GM21825 (cell line): ENCODE measurements at regions not wholly inside any gene's neighbourhood (a gene's known extent, or its start where the extent isn't known, plus 50 kb on each side); places are given as distances from the start of the nearest gene placed in this dataset.
"Not testable (repeated sequence)": the region's sequence is repeated elsewhere in the genome, so short reads cannot be mapped to it uniquely, and the experiment has no call there.

Experiments
- ATAC-seq: cut with Tn5 transposase; IDR thresholded peaks from one replicate; pipeline ENCODE4 v1.9.1; 2021; ENCODE audit warnings: mild to moderate bottlenecking, moderate library complexity; ENCODE audit not compliant: unreplicated experiment

DNA sequence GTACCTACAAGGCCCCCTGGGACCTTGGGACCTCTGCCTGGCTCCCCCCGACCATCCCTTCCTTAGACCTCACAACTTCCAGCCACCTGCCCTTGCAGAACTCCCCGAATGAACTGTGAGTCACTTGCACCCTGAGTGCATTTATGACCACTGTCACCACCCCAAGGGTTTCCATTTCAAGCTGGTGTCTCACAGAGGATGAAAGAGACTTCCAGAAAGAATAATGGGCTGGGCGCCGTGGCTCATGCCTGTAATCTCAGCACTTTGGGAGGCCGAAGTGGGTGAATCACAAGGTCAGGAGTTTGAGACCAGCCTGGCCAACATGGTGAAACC is 124.5 kb upstream of the CIBAR2 start:
- no peak for ATAC-seq

- no peak for ATAC-seq
These were observed 125.5 kb upstream of the CIBAR2 start for GRCh38 chr16:85237817-85238216.

DNA sequence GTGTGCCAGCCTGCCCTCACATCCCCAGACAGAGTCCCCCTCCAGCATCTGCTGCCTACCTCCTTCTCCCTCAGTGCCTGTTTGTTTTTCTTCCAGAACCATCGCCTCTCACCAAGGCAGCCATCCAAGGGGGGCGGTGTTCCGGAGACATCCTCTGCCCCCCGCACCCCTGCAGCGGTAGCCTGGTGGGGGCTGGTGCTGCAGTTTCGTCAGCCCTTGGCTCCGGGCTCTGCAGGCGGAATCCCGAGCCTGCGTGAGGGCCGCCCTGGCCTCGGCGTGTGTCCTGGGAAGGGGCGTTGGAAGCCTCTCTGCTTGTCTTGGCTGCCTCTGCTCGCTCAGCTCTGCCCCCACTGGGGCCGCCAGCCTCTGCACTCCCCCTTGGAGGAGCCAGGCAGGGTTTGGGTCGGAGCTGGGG is 126.0 kb upstream of the CIBAR2 start:
- ATAC-seq: no peak

GRCh38 chr16:85239239-85239638 is 127.0 kb upstream of the CIBAR2 start:
- no peak for ATAC-seq

- no peak for ATAC-seq
These were observed 127.6 kb upstream of the CIBAR2 start for GRCh38 chr16:85239871-85240270.

DNA sequence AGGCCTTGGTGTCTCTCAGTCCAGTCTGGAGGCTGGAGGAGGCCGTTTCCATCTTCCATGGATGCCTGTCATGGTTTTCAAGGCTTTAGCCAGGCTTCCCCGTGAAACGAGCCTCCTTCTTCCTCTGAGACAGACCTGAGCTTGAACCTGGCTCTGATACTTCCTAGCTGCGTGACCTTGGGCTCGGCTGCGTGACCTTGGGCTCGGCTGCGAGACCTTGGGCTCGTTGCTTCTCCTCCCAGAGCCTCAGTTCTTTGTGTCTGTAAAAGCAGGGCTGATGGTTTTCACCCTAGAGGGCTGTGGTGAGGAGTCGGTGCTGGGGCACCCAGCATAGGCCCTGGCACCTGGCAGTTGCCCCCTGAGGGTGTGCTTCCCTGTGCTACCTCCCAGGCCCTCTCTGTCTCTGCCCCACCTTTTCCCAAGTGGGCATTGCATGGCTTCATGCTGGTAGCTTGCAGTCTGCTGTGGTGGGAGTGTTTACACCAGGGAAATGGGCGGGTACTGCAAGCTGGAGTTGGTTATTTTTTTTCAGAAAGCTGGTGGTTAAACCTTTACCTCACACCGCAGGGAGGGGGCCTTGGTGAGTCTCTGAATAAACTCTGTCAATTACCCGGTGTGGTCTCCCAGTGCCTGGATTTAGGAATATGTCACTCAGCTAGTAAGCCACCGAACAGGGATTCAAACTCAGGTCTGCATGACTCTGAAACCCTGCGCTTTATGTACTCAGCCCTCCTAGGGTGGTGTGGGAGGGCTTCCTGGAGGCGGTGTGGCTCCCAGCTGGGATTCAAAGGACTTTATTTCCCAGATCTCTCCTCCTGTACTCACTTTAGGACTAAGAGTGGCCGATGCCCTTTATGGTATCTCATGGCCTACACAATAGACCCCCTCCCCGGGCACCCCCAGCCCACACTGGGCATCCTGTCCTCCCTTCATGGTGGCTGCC is 129.0 kb upstream of the CIBAR2 start:
- ATAC-seq: no peak

GRCh38 chr16:85242140-85242539 is 129.9 kb upstream of the CIBAR2 start:
- no peak for ATAC-seq

DNA sequence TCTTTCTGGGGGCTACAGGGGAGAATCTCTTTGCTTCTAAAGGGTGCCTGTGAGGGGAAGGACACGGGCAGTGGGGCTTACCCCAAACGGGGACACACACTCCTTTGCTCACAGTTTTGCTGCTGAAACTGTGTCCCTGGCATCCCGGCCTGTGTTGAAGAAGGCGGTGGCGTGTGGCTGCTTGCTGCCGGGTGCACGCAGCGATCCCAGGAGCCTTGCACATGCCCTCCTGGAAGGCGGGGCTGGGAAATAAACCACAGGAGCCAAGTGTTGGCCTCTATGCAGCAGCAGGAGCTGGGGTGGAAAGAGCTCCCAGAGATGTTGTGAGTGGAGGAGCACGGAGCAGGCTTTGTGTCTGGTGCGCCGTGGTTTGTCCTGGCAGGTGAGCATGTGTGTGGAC is 131.0 kb upstream of the CIBAR2 start:
- ATAC-seq: no peak

DNA sequence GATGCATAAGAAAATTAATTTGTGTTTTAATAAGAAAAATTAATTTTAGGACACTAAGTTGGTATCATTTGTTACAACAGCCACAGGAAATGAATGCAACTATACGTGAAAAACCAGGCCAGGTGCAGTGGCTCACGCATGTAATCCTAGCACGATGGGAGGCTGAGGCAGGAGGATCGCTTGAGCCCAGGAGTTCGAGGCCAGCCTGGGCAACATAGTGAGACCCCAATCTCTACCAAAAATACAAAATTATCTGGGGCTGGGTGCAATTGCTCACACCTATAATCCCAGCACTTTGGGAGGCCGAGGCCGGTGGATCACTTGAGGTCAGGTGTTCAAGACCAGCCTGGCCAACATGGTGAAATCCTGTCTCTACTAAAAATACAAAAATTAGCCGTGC is 132.2 kb upstream of the CIBAR2 start:
- not testable (repeated sequence) for ATAC-seq

DNA sequence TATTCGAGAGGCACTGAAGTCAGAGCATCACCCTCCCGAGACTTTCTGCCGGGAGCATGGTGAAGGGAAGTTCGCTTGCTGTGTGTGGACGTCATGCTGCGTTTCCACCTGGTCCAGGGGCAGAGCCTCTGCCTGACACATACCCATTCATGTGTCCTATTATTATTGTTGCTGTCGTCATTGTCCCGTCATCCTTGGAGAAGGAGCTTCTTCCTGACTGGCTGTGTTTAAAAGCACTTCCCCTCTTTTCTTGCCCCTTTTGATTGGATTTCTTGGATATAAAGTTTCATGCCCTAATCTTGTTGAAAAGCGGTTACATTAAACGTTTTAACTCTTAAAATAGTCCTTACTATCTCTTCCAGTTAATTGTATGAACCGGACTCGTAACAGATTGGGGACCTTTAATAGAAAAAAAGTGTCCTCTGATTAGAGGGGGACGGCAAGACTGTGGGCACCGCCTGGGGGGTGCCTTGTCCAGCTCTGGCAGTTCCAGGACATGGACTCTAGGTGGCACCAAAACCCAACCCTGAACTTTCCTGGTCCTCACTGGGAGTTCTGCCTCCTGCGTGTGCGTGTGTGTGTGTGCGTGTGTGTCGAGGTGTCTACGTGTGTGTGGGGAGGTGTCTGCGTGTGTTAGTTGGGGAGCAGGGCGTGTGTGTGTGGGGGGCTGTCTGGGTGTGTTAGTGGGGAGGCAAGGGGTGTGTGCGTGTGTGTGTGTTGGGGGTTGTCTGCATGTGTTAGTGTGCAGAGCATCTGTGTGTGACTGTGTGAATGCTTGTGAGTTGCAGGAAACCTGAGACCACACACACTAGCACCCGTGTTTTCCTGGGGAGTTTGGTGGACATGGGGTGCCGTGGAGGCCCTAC is 133.3 kb upstream of the CIBAR2 start:
- ATAC-seq: no peak

DNA sequence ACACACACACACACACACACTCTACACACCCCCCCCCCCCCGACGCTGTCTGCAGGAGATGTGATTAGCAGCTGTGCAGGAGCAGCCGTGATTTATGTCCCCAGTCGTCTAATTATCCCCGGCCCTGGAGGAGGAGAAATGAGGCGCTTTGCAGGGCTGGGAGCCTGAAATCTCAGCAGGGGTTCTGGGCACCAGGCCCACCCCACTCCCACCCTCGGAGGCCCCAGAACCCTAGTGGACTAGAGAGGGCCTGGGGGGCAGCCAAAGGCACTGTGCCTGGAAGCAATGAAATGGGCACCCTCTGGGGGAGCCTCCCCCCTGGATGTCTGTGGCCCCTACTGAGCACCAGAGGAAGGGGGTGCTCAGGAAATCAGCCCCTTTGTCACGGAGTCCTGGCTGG is 134.2 kb upstream of the CIBAR2 start:
- no peak for ATAC-seq

DNA sequence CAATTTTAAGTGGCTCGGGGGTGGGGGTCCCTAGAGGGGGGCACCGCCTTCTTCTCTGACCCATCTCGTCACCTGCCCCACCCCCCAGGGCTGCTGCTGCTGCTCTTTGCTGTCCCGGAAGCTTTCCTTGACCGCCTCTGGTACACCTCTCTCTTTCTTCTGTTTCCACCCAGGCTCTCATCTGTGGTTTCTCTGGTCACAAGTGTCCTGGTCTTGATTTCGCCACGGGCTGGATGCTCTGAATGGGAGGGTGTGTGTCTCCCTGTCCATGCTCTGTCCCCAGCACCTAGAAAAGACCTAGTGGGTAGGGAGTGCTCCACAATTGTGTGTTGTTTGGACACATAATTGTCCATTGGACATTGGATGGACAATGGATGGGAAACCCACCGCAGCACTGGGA is 134.7 kb upstream of the CIBAR2 start:
- no peak for ATAC-seq

GRCh38 chr16:85248342-85248741 is 136.1 kb upstream of the CIBAR2 start:
- no peak for ATAC-seq

- ATAC-seq: no peak
These were observed 136.6 kb upstream of the CIBAR2 start for GRCh38 chr16:85248857-85249256.

DNA sequence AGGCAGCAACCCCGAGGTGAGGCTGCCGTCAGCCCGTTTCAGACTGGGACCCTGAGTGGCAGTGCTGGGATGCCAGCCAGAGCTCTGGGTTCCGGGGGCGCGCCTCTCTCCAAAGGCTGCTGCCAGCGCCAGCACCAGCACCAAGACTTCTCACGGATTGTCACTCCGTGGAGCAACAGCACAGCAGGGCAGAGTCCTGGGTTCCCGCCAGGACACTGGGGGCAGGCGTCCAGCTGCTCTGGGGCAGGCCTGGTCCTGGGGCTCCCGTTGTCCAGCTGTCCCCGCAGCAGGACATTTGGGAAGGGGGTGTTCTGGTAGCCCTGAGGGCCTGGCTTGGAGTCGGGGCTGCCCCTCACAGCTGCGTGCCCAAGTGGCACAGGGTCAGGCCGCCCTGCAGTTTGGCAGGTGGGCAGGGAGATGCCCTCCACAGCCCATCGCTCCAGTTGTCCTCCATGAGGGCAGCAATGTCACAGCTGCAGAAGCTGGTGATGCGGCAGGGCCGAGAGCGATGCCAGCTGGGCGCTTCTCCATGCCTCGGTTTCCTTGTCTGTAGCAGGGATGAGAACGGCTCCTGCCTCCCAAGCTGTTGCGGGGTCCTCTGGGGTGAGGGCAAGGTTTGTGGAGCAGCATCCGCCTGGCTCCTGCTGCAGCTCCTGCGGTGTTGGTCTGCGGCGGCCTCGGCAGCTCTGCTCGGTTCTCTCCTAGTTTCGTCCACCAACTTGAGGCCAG is 137.3 kb upstream of the CIBAR2 start:
- ATAC-seq: no peak

DNA sequence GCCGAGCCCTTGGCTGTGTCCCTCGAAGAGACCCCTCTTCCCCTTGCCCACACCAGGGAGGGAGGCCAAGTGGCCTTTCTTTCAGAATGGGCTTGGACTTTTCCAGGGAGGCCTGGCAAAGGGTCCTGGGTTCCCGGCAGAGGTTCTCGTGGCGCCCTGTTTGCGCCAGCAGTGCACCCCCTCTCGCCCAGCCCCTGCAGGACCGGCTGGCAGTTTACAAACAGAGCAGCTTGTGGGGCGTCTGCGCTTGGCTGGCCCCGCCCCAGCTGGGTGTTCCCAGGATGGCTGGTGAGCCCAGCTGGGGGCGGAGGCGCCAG is 137.8 kb upstream of the CIBAR2 start:
- no peak for ATAC-seq

DNA sequence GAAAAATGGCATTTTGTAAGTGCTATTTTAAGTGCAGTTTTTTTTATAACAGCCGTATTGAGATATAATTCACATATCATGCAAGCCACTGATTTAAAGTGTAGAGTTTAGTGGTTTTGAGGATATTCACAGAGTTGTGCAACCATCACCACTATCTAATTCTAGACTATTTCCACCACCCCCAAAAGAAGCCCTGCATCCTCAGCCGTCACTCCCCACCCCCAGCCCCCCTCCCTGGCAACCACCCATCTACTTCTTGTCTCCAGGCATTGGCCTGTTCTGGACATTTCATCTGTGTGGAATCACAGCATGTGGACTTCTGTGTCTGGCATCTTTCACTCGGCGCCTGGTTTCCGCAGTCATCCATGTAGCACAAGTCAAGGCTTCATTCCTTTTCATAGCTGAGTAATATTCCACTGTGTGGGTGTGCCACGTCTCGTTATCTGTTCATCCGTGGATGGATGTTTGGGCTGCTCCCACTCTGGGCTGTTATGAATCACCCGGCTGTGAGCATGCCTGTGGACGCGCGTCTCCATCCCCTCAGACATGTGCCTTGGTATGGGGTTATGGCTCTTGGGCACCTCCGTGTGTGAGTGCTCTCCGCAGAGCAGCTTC is 138.4 kb upstream of the CIBAR2 start:
- ATAC-seq: no peak

GRCh38 chr16:85251225-85251760 is 139.0 kb upstream of the CIBAR2 start:
- no peak for ATAC-seq

DNA sequence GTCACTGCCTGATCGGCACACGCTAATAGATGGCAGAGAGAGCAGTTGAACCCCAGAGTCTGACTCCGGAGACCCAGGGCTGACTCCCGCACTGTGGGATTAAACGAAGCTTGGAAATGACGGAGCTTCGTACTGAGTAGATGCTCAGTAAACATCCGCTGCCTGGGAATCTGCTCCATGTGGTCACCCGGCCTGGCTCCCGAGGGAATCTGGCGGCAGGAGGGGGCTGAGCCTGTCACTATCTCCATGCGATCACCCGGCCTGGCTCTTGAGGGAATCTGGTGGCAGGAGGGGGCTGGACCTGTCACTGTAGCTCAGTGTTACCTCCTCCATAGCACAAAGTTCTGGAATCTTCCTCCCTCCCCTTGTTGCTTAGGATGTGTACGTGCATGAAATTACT is 139.7 kb upstream of the CIBAR2 start:
- no peak for ATAC-seq

DNA sequence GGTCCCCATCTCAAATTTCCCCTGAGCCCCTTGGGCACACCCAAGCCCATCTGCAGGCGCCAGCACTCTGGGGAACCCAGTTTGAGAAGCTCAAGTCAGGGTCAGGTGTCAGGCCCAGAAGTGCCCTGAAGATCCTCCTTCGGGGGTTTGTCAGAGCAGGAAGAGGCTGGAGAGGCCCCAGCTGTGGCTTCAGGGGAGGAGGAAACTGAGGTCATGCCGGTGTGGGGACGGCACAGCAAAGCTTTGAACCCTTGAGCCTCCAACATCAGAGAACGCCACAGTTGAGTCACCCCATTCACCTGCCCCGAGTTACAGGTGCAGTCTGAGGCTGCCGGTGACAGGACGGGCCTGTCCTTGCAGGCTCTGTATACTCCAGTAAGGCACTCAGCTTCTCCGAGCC is 140.2 kb upstream of the CIBAR2 start:
- ATAC-seq: no peak
